ENCODE measurements at regions not wholly inside any gene's neighbourhood (a gene's known extent, or its start where the extent isn't known, plus 50 kb on each side); places are given as distances from the start of the nearest gene placed in this dataset.
A peak's percentile ranks its signal among the peaks of the same experiment; 100 is the strongest.
"Not testable (repeated sequence)": the region's sequence is repeated elsewhere in the genome, so short reads cannot be mapped to it uniquely, and the experiment has no call there.

DNA sequence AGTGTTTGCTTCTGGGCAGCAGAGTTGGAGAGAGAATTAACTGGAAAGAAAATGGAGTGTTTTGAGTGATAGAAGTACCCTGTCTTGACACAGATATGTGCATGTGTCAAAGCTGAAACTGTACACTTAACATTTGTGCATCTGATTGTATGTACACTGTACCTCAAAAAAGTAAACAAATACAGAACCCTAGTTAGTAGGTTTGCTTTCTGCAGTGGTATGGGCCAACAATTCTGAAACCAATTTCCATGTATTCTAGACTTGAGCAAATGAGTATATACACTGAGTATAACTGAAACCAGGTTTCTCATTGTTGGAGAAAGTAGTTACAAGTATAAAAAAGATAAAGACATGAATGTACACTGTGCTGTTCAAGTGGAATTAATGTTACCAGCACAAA is 52.4 kb downstream of the ELAPOR2 start:
- no peak for DNase-seq

GRCh38 chr7:87004956-87005355 is 54.5 kb downstream of the ELAPOR2 start:
- no peak for DNase-seq

DNA sequence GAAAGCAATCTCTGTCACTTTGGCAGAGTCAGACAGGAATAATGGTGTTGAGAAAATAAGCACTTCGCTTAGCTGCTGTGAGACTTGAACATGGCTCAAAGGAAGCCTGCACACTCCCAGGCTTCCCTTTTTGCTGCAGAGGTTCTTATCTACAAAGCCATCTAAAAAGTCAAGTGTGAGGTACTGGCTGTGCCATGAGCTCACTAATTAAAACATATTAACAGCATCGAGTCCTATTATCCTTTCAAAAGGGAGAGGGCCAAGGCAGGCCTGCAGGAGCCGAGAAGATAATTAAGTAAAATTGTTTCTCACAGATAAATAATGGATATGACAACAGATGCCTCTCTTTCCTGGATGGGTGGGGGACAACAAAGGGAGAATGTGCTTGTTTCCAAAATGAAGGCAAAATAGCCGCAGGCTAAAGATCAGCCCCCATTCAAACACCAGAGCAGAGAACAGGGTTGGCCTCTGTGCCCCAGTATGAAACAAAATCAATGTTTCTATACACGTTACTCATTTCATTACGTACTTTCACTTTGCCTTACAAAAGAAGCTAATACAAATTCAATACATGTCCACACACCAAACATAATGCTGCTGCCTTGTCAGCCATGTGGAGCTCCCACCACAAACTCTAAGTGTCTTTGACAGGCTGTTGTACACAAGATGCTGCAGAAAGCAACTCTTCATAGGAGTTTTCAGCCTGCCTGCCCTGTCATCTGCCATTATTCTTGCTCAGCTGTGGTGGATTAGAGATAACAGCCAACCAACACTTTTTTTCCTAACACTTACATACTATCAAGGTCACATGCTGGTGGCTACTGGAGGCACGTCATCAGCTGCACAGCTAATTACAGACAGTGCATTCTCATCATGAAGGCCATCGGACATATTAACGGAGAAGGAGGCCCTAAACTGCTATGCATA is 55.3 kb downstream of the ELAPOR2 start:
- DNase-seq: no peak

GRCh38 chr7:87001214-87001613 is 58.2 kb downstream of the ELAPOR2 start:
- DNase-seq: peak; percentile 48

GRCh38 chr7:87000344-87000743 is 59.1 kb downstream of the ELAPOR2 start:
- DNase-seq: no peak

- DNase-seq: no peak
Measured at GRCh38 chr7:86999750-87000149, 59.7 kb downstream of the ELAPOR2 start.

- DNase-seq: no peak
Measured at GRCh38 chr7:86995814-86996213, 63.6 kb downstream of the ELAPOR2 start.

GRCh38 chr7:86995052-86995725 is 64.3 kb downstream of the ELAPOR2 start:
- DNase-seq: no peak

- peak; percentile 22 for DNase-seq
Measured at GRCh38 chr7:86991771-86992191, 67.7 kb downstream of the ELAPOR2 start.

- no peak for DNase-seq
Measured at GRCh38 chr7:86991093-86991769, 68.2 kb downstream of the ELAPOR2 start.

DNA sequence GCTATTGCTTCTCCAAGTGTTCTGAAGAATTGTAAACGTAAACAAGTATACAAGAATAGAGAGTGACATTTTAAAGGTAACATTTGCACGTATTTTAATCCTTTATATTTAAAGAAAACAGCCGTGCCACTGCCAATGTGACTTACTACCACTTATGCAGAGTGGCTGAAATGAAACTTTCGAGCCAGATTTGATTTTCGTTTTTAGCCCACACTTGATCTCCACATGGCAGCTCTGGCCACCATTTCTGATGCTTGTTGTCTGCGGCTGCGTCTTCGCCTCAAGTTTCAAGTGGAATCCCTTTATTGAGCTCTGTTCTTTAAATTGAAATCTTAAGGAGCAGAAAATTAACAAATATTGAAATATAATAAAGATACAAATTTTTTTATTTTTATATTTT is 70.0 kb downstream of the ELAPOR2 start:
- DNase-seq: no peak

- not testable (repeated sequence) for DNase-seq
Measured at GRCh38 chr7:86987834-86988233, 71.6 kb downstream of the ELAPOR2 start.

GRCh38 chr7:86987358-86987757 is 72.1 kb downstream of the ELAPOR2 start:
- DNase-seq: not testable (repeated sequence)

- not testable (repeated sequence) for DNase-seq
Measured at GRCh38 chr7:86985342-86985741, 74.1 kb downstream of the ELAPOR2 start.

DNA sequence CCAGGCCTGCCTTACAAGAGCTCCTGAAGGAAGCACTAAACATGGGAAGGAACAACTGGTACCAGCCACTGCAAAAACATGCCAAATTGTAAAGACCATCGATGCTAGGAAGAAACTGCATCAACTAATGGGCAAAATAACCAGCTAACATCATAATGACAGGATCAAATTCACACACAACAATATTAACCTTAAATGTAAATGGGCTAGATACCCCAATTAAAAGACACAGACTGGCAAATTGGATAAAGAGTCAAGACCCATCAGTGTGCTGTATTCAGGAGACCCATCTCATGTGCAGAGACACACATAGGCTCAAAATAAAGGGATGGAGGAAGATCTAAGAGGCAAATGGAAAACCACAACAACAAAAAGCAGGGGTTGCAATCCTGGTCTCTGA is 75.8 kb downstream of the ELAPOR2 start:
- DNase-seq: not testable (repeated sequence)

- DNase-seq: not testable (repeated sequence)
Measured at GRCh38 chr7:86981937-86982336, 77.5 kb downstream of the ELAPOR2 start.

GRCh38 chr7:86981127-86981526 is 78.3 kb downstream of the ELAPOR2 start:
- no peak for DNase-seq

DNA sequence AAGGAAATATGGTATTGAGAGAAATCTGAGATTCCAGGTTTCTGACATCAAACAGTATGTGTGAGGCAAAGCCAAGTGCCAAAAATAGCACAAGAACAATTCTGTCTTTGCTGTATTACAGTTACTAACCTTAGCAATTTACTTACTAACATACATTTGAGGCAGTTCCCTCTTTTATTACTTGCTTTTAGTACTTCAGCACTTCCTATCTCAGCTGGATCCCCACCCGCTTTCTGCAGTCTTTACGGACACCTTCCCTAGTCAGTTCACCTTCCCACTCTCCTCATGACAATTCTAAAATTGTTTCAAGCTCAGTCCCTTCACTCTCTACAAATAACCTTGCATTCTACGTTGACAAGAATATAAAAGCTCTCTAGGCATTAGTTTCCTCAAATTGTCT is 79.2 kb downstream of the ELAPOR2 start:
- no peak for DNase-seq

DNA sequence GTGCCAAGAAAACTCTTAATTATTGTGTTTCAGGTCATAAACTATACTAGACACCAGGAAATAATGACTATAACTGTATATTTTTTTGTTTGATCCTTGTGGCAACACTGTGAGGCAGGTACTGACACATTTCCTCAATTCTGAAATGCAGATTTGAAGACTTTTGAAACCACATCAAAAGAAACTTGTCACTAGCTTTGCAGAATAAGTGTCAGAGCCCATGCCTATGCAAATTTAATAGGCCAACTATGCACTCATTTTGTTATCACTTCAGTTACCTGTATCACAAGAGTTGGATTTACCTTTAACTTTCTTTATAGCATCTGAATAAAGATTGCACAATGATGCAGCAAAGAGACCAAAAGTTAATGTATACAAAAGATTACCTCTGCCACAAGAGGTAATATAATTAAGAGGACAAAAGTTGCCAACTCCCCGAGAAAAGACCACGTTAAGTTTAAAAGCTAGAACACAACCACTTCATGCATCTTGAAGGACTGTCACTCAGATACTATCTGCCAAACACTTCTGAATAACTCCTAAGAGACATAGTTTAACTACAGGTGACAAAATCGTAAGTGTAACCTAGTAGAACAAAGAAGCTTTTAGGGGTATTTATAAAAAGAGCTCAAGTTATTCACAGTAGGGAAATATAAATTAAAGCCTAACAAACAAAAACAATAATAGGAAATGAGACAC is 80.5 kb downstream of the ELAPOR2 start:
- DNase-seq: no peak

DNA sequence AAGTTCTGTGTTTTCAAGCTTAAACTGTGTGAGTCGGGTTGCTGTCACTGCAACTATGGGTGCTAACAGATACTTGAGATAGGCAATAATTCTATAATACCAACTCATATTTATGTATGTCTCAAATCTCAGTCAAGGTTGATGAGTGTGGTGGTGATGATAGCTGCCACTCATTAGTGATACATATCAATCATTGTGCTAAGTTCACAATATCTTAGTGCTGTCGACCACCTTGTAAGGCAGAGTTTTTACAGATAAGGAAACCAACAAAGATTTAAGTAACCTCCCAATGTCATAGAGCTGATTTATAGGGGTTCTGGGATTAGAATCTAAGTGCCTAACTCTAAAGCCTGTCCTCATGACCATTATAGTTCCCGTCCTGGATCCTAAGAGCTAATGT is 82.5 kb downstream of the ELAPOR2 start:
- DNase-seq: no peak

- DNase-seq: no peak
Measured at GRCh38 chr7:86975914-86976313, 83.5 kb downstream of the ELAPOR2 start.

- DNase-seq: no peak
Measured at GRCh38 chr7:86975449-86975848, 84.0 kb downstream of the ELAPOR2 start.

GRCh38 chr7:86972072-86972471 is 87.4 kb downstream of the ELAPOR2 start:
- DNase-seq: no peak

Data from fibroblast of skin of abdomen (primary cell).